NCI-H460 (cell line): ENCODE measurements at regions not wholly inside any gene's neighbourhood (a gene's known extent, or its start where the extent isn't known, plus 50 kb on each side); places are given as distances from the start of the nearest gene placed in this dataset.

Source experiments
- DNase-seq: peaks from one replicate; pipeline ENCODE4 v3.0.0-alpha.2; 2016; ENCODE audit warnings: low read depth; ENCODE audit errors: extremely low read depth

DNA sequence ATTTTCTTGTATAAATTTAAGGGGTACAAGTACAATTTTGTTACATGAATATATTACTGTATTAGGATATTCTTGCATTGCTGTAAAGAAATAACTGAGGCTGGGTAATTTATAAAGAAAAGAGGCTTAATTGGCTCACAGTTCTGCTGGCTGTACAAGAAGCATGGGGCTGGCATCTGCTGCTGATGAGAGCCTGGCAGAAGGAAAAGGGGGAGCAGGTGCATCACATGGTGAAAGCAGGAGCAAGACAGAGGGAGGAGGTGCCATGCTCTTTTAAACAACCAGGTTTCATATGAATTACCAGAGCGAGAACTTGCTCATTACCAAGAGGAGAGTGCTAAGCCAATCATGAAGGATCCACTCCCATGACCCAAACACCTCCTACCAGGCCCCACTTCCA lies 399.5 kb upstream of the RAB6C start:
- no peak for DNase-seq

DNA sequence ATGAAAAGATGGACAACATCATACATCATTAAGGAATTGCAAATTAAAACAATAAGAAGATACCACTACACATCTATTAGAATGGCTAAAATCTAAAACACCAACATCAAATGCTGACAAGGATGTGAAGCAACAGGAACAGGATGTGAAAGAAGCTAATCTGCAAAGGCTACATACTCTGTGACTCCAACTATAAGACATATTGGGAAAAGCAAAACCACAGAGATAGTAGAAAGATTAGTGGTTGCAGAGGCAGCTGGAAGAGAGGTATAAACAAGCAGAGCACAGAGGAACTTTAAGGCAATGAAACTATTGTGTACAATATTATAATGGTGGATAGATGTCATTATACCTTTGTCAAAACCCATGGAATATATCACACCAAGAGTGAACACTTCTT lies 393.7 kb upstream of the RAB6C start:
- DNase-seq: no peak

- no peak for DNase-seq
Measured at GRCh38 chr2:129587426-129588064, 391.9 kb upstream of the RAB6C start.

DNA sequence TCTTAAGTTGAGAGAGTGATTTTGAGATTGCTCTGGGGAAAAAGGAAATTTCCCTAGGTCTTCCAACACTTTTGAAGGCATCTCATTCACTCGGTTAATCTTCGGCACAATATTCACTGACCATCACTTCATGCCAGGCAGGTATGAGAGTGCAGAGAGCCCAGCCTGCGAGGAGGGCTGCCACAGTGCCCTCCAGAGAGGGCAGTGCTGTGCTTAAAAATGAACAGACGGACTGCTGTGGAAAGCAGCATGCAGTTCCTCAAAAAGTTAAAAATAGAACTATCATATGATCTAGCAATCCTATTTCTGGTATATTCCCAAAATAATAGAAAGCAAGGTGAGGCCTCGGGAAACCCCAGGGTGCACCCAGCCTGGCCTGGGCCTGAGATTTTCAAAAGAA lies 374.9 kb upstream of the RAB6C start:
- DNase-seq: no peak

DNA sequence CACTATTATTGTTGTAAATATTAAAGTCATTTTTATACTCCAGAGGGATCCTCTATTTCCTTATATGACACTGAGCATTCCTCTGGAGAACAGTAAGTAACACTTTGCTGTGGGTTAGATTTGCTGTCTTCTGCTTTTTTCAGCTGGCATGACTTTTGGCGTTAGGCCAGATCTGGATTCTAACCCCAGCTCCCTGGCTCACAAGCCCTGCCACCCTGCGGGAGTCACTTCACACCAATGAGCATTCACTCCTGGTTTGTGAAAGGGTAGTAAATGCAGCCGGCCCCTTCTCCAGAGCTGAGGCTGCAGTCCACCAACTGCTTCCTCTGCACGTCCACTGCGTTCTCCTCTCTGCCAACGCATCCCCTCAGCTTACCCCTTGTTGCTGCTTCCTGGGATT lies 373.8 kb upstream of the RAB6C start:
- DNase-seq: no peak

DNA sequence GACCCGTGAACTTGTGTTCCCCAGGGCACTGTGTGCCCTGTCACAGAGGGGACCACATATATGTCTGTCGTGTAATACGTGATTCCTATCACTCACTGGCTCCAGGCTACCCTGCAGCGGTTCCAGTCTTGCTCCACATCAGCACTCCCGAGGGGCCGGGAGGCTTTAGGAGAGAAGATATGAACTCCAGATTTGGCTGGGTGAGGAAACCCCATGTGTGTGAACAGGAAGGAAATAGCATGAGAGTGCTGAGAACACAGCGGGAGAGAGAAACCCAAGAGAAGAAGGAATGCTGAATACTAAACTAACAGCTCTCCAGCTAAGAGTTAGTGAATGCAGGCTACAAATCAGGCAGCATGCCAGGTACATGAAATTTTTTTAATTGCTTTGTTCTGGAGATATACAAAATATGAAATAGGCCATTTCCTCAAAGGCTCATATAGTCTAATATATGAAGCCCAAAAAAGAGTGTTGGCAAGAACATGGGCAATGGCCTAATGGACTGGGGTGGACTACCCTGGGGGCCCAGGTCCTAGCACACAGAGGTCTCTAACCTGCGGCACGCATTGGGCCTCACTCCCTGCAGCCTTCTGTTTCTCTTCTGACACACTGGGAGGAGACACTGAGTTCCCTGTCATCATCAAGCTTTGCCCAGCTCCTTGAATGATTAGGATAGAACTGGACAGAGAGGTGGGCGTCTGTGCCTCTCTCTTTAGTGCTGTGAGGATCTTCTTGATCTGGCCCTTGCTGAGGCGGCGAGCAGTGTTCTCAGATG lies 372.8 kb upstream of the RAB6C start:
- DNase-seq: no peak

DNA sequence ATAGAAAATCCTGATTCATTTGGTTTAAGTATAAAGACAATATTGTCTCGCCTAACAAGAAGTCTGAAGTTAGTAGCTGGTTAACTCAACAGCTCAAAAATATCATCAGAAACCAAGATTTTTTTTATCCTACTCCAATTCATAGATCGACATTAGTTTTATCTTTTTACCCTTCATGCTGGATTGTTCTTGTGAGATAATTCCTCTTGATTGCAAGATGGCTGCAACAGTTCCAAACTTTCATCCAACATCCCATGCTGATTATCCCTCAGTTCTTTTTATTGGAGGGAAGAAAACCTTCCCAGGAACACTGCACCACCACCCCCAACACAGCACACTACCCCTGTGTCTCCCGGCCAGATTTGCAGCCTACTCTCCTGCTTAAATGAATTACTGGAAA lies 370.2 kb upstream of the RAB6C start:
- DNase-seq: no peak

GRCh38 chr2:129610766-129611165 lies 368.7 kb upstream of the RAB6C start:
- DNase-seq: no peak

DNA sequence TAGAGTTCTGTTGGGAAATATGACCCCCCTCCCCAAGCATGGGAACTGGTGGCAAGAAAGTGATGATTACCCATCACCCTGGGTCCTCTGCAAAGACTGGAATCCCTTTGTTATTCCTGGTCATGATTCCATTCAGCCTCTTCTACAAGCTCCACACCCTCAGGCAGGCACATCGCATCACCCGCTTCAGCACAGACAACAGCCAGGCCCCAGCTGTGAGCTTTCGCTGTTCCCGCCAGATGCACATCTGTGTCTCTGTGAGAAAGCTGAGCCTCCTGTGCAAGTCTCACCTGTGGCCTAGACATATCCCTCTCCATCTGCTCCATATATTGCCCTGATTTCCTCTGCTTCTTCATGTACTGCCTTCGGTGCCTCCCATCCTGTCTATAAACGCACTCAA lies 368.0 kb upstream of the RAB6C start:
- DNase-seq: no peak

DNA sequence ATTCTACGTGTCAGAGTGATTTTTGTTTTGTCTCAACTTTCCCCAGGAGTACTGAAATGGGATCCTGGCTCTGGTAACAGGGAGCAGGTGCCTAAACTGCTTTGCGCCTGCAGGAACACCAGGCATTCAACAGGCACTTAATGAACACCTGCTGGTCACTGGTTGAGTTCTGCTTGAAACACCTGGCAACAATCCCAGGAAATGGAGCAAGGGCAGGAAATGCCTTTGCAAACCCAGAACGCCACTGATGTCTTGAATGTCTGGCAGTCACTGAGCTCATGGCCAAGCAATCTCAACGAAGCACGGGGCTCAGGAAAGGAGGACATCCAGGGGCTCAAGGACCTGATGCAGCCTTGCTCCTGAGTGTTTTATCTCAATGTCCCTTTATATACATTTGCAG lies 360.0 kb upstream of the RAB6C start:
- DNase-seq: no peak

DNA sequence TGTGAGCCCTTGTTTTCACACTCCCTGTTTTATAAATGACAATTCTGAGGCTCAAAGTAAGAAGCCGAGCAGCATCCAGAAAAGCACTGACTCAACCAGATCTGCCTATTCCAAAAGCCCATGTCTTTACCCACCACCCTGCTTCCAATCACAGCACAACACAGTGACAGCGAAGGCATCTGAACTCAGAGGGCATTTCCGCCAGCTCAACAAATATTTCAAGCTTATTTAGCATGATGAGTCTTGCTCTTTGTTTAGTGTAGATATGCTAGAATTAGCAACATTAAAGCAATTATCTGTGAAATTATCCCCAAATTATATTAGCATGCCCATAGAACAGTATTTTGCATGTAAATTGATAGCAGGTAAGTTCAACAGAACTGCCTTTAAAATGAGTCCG lies 359.1 kb upstream of the RAB6C start:
- no peak for DNase-seq

- no peak for DNase-seq
Measured at GRCh38 chr2:129623783-129624182, 355.7 kb upstream of the RAB6C start.

- DNase-seq: no peak
Measured at GRCh38 chr2:129627437-129627836, 352.0 kb upstream of the RAB6C start.

- no peak for DNase-seq
Measured at GRCh38 chr2:129636692-129637091, 342.8 kb upstream of the RAB6C start.

DNA sequence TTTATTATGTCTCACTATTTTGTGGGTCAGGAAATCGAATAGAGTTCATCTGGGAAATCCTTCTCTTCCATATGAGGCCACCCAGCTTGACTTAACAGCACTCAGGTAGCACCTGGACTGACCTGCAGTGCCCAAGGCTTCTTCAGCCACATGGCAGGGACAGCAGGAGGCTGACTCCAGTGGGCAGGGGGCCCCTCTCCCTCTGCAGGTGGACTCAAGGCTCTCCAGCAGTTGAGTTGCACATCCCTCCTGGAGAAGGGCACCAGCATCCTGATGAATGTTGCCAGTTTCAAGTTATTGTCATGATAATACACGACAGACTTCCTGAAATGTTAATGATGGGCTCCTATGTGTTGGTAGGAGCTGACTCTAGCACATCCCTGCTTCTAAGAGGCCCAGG lies 338.1 kb upstream of the RAB6C start:
- no peak for DNase-seq

- DNase-seq: no peak
Measured at GRCh38 chr2:129642526-129643043, 336.9 kb upstream of the RAB6C start.

GRCh38 chr2:129645335-129645734 lies 334.1 kb upstream of the RAB6C start:
- no peak for DNase-seq

DNA sequence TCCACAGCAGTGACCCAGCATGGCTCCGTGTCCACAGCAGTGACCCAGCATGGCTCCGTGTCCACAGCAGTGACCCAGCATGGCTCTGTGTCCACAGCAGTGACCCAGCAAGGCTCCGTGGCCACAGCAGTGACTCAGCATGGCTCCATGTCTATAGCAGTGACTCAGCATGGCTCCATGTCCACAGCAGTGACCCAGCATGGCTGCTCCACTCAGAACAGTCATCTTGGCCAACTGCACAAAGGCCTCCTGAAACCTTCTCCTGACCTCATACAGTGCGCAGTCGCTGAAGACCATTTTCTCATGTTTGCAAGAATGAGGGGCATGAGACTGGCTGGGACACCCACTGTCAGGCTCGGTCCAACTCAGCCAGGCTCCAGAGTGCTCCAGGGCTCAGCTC lies 333.4 kb upstream of the RAB6C start:
- no peak for DNase-seq

DNA sequence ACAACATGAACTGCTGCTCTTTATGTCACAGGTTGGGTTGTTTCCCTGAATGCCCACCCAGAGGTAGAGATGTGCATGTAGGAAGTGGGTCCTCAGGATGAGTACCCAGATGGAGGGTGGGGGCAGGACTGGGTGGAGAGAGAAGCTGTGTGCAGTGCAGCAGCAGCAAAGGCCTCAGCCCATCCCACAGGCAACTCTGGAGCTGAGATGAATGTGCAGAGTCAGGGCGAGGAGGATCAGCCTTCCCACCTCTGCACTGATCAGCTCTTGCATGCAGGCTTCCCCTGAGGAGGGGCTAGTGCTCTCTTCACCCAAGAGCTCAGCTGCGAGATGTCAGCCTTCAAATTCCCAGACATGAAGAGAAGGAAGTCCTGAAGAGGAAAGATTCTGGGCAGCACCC lies 326.2 kb upstream of the RAB6C start:
- DNase-seq: no peak

DNA sequence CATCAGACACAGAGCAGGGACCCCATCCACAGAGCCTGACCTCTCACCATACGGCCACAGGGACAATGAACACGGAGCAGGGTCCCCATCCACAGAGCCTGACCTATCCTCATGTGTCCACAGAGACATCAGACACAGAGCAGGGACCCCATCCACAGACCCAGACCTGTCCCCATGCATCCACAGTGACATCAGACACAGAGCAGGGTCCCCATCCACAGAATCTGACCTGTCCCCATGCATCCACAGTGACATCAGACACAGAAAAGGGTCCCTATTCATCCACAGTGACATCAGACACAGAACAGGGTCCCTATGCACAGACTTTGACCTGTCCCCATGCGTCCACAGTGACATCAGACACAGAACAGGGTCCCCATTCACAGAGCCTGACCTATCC lies 325.1 kb upstream of the RAB6C start:
- no peak for DNase-seq

DNA sequence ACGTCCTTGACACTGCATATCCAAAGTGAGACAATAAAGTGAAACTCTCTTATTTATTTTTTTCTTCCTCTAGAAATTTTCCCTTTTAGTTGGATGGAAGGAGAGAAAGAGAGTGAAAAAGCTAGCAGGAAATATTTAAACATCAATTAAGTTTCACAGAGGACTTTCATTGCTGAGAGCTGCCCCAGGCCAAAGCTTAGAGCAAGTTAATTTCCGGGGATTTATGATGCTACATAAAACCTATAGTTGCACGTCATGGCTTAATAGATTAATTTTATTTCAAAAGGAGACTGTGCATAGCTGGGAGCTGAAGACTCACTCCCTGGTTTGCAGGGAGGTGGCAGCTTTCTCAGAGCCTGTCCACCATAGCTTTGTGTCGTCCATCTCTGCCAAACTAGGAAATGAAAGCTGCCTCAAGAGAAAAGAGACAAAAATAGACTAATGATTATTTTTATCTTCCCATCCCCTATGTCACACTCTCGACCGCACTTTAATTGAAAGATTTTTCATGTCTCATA lies 323.3 kb upstream of the RAB6C start:
- no peak for DNase-seq

DNA sequence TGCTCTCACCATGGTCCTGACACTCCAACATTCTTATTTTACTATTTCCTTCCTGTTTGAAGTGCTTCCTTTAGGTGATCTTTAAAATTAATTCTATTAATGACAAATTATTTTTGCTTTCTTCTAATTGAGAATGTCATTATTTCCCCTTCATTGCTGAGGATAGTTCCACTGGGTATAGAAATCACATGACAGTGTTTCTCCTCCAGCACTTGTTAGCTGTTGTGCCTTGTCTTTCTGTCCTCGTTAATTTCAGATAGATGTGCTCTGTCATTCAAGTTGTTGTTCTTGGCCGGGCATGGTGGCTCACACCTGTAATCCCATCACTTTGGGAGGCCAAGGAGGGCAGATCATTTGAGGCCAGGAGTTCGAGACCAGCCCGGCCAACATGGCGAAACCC lies 321.0 kb upstream of the RAB6C start:
- DNase-seq: no peak
